ENCODE measurements at regions not wholly inside any gene's neighbourhood (a gene's known extent, or its start where the extent isn't known, plus 50 kb on each side); places are given as distances from the start of the nearest gene placed in this dataset.

DNA sequence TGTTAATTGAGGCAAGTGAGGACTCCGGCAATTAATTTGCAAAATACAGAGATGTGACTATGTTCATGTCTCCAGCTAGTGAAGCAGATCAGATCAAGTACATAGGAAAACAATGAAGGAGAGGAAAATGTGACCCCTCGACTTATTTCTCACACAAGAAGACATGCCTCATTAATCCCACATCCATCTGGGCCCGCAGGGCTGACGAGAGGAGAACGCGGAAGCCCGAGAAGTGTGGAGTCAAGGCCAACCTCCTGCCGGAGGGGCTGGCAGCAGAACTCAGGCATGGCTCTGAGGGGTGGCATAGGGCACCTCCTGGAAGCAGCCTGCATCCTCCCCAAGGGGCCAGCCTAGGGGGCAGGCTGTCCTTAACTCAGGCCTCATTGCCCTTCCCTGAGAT is 54.4 kb downstream of the ZNF503 start:
- TF ChIP-seq, protein P1, sequence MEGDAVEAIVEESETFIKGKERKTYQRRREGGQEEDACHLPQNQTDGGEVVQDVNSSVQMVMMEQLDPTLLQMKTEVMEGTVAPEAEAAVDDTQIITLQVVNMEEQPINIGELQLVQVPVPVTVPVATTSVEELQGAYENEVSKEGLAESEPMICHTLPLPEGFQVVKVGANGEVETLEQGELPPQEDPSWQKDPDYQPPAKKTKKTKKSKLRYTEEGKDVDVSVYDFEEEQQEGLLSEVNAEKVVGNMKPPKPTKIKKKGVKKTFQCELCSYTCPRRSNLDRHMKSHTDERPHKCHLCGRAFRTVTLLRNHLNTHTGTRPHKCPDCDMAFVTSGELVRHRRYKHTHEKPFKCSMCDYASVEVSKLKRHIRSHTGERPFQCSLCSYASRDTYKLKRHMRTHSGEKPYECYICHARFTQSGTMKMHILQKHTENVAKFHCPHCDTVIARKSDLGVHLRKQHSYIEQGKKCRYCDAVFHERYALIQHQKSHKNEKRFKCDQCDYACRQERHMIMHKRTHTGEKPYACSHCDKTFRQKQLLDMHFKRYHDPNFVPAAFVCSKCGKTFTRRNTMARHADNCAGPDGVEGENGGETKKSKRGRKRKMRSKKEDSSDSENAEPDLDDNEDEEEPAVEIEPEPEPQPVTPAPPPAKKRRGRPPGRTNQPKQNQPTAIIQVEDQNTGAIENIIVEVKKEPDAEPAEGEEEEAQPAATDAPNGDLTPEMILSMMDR (IDR thresholded peaks at IDR 0.05; ENCODE audit: borderline replicate concordance, control extremely low read depth, extremely low read depth, insufficient read depth, missing control alignments) = no peak
- DNase-seq (ENCODE audit: low spot score) = no peak
- in situ Hi-C loops (cut with MboI; ENCODE audit: low sequenced_read_pairs, unreplicated experiment) = no loop called here

DNA sequence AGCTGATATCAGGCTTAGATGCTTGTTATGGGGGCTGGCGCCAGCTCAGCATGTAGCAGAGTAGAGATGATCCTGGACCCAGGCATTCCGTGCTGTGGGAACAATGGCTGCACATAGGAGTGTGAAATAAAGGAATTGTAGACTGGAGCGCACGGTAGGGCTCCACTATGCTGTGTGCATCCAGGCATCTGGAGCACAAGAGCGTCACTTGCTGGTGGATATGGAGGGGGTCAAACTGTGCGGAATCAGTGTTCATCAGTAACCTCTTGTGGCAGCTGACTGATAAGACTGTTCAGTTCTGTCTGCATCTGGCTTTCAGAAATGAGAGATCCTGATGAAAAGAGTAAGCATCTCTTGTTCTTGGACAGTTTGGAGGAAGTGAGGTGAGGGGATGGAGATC is 55.8 kb downstream of the ZNF503 start:
- no peak for DNase-seq (ENCODE audit: low spot score)
- TF ChIP-seq, protein P1 (IDR thresholded peaks at IDR 0.05; ENCODE audit: borderline replicate concordance, control extremely low read depth, extremely low read depth, insufficient read depth, missing control alignments) = no peak
- in situ Hi-C loops (cut with MboI; ENCODE audit: low sequenced_read_pairs, unreplicated experiment) = no loop called here

DNA sequence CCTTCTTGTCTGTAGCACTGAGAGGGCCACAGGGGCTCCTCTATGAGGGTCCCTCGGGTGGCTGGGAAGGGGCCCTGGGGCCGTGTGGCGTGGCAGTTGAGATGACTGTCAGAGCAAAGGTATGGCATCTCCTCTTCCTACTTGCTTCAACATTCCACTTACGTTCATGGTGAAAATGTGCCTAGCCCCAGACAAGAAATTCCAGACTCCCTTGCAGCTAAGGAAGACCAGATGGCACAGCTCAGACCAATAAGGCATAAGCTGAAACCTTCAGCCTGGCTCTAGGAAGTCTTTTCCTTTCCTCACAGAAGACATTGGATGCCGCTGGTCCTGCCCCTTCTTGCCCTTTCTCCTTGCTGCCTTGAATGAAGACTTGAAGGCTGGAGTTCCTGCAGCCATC is 57.4 kb downstream of the ZNF503 start:
- no peak for DNase-seq (ENCODE audit: low spot score)
- in situ Hi-C loops (cut with MboI; ENCODE audit: low sequenced_read_pairs, unreplicated experiment) = no loop called here

DNA sequence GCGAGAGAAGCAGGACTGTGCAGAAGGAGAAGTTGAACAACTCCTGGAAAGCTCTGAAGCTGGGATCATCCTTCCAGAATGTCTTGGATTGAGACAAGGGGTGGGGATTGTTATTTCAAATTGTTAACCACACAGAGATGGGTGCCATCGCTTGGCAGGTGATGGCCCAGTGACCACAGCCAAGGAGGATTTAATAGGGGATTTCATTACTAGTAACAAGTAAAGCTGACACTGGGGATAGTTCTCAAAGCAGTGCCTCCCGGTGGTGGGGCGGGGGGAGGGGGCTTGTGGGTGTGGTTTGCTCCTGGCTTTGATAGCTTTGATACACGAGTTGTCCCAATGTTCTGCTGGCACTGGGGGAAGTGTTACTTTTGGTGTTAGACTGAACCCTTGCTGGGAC is 59.2 kb downstream of the ZNF503 start:
- DNase-seq (ENCODE audit: low spot score) = no peak
- in situ Hi-C loops (cut with MboI; ENCODE audit: low sequenced_read_pairs, unreplicated experiment) = no loop called here
- TF ChIP-seq, protein P1 (IDR thresholded peaks at IDR 0.05; ENCODE audit: borderline replicate concordance, control extremely low read depth, extremely low read depth, insufficient read depth, missing control alignments) = no peak

More for the DNA sequence above, 57.4 kb downstream of the ZNF503 start:
- TF ChIP-seq, protein P1 (IDR thresholded peaks at IDR 0.05; ENCODE audit: borderline replicate concordance, control extremely low read depth, extremely low read depth, insufficient read depth, missing control alignments) = no peak

DNA sequence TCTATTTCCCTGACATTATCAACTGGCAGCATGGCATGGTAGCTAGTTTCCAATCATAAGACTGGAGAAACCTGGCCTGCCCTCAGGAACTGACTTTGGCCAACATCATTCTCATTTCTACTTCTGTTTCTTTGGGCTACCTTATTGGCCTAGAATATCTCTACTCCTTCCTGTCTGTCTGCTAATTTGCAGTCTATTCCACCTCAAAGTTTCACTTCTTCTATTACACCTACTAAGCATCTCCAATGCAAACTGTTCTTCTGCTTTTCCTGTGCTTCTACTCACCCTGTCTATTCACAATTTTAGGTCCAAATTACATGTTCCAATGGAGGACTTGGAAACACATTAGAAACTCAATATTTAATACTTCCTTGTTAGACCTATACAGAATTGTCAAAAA is 65.6 kb downstream of the ZNF503 start:
- TF ChIP-seq, protein P1 (IDR thresholded peaks at IDR 0.05; ENCODE audit: borderline replicate concordance, control extremely low read depth, extremely low read depth, insufficient read depth, missing control alignments) = no peak
- in situ Hi-C loops (cut with MboI; ENCODE audit: low sequenced_read_pairs, unreplicated experiment) = no loop called here
- peak; percentile 44 for DNase-seq (ENCODE audit: low spot score)

DNA sequence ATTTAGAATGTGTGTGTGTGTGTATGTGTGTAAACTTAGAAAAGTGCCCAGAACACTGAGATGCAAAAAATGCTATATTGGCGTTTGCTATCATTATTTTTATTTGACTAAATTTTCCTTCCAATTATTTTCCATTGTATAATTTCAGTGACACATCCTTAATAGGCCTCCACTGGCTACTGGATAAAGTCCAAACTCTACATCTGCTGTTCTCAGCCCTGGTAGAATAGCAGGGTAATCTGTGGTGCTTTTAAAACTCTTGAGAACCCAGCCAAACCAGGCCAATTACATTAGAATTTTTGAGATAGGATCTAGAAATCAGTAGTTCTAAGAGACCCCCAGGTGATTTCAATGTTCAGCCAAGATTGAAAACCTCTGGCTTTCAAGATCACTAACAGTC is 66.4 kb downstream of the ZNF503 start:
- DNase-seq (ENCODE audit: low spot score) = no peak
- TF ChIP-seq, protein P1 (IDR thresholded peaks at IDR 0.05; ENCODE audit: borderline replicate concordance, control extremely low read depth, extremely low read depth, insufficient read depth, missing control alignments) = no peak
- in situ Hi-C loops (cut with MboI; ENCODE audit: low sequenced_read_pairs, unreplicated experiment) = no loop called here

DNA sequence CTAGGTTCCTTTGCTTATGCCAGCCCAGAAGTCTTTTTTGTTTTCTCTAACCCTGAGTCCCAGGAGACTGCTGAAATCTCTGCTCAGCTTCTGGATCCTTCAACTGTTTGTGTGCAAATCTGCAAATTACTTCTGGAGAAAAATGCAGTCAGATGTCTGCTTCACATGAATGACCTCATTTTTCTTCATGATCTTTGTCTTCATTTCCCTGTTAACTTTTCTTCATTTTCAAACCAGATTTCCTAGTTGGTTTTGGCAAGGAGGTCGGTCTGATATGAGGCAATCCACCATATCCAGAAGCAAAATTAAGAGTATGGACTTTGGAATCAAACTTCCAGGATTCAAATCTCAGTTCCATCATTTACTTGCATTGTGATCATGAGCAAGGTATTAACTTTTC is 66.8 kb downstream of the ZNF503 start:
- no peak for DNase-seq (ENCODE audit: low spot score)
- in situ Hi-C loops (cut with MboI; ENCODE audit: low sequenced_read_pairs, unreplicated experiment) = no loop called here
- TF ChIP-seq, protein P1 (IDR thresholded peaks at IDR 0.05; ENCODE audit: borderline replicate concordance, control extremely low read depth, extremely low read depth, insufficient read depth, missing control alignments) = no peak
